ENCODE measurements at regions not wholly inside any gene's neighbourhood (a gene's known extent, or its start where the extent isn't known, plus 50 kb on each side); places are given as distances from the start of the nearest gene placed in this dataset.
A peak's percentile ranks its signal among the peaks of the same experiment; 100 is the strongest.

GRCh38 chr1:193392686-193393085, 206.3 kb upstream of the B3GALT2 start:
- H3K27ac ChIP-seq (ENCODE audit: low read depth, low read length, poor library complexity, severe bottlenecking) = no peak overlapping the region
- H3F3A ChIP-seq (ENCODE audit: insufficient read depth, low read length) = no peaks in the 10 kb centered on the region

DNA sequence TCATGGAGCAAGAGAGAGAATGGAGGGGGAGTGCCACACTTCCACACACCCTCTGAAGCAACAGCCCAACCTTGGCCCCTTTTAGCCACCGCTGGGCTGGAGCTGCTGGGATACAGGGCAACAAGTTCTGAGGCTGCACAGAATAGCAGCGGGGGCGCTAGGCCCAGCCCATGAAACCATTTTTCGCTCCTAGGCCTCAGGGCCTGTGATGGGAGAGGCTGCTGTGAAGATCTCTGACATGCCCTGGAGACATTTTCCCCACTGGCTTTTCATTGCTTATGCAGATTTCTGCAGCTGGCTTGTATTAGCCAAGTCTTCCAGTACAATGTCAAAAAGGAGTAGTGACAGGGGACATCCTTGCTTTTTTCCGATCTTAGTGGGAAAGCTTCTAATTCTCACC, 202.3 kb upstream of the B3GALT2 start:
- Histone ChIP-seq H3K9me3 (ENCODE audit: low read length) (no peaks in the 10 kb centered on the region), H3K9ac (ENCODE audit: low read length) (no peak overlapping the region), H3K36me3 (ENCODE audit: insufficient read depth, low read length) (no peaks in the 10 kb centered on the region), H3F3A (ENCODE audit: insufficient read depth, low read length) (no peaks in the 10 kb centered on the region), H2AFZ (ENCODE audit: low read length) (no peak overlapping the region), H3K4me1 (ENCODE audit: insufficient read depth, low read length, severe bottlenecking) (no peaks in the 10 kb centered on the region), H3K27me3 (ENCODE audit: insufficient read depth, low read length) (no peaks in the 10 kb centered on the region), H3K4me2 (ENCODE audit: low read length) (no peak overlapping the region), H3K4me3 (ENCODE audit: low read depth, low read length, poor library complexity, severe bottlenecking) (no peak overlapping the region), H4K20me1 (ENCODE audit: insufficient read depth, low read length) (no peaks in the 10 kb centered on the region), H3K79me2 (ENCODE audit: insufficient read depth, low read length) (no peaks in the 10 kb centered on the region), H3K27ac (ENCODE audit: low read depth, low read length, poor library complexity, severe bottlenecking) (no peak overlapping the region), H3K9me2 (ENCODE audit: low read depth, low read length) (no peaks in the 10 kb centered on the region)
- no peak for TF ChIP-seq EZH2 (IDR thresholded peaks at IDR 0.05; ENCODE audit: borderline replicate concordance, low read length)
- TF ChIP-seq CTCF (IDR thresholded peaks at IDR 0.05; ENCODE audit: low read length) = no peak

More at GRCh38 chr1:193392686-193393085, 206.3 kb upstream of the B3GALT2 start:
- H3K79me2 ChIP-seq (ENCODE audit: insufficient read depth, low read length) = no peaks in the 10 kb centered on the region
- H3K9ac ChIP-seq (ENCODE audit: low read length) = no peak overlapping the region
- H2AFZ ChIP-seq (ENCODE audit: low read length) = no peak overlapping the region
- H3K4me1 ChIP-seq (ENCODE audit: insufficient read depth, low read length, severe bottlenecking) = no peaks in the 10 kb centered on the region
- no peaks in the 10 kb centered on the region for H4K20me1 ChIP-seq (ENCODE audit: insufficient read depth, low read length)
- H3K4me3 ChIP-seq (ENCODE audit: low read depth, low read length, poor library complexity, severe bottlenecking) = no peak overlapping the region
- no peaks in the 10 kb centered on the region for H3K9me2 ChIP-seq (ENCODE audit: low read depth, low read length)
- H3K9me3 ChIP-seq (ENCODE audit: low read length) = no peaks in the 10 kb centered on the region
- H3K36me3 ChIP-seq (ENCODE audit: insufficient read depth, low read length) = no peaks in the 10 kb centered on the region
- no peak for TF ChIP-seq EZH2 (IDR thresholded peaks at IDR 0.05; ENCODE audit: borderline replicate concordance, low read length)
- peak; percentile 31; the same call in 1 of the 2 replicates for TF ChIP-seq CTCF (IDR thresholded peaks at IDR 0.05; ENCODE audit: low read length)
- no peaks in the 10 kb centered on the region for H3K27me3 ChIP-seq (ENCODE audit: insufficient read depth, low read length)
- H3K4me2 ChIP-seq (ENCODE audit: low read length) = no peak overlapping the region

DNA sequence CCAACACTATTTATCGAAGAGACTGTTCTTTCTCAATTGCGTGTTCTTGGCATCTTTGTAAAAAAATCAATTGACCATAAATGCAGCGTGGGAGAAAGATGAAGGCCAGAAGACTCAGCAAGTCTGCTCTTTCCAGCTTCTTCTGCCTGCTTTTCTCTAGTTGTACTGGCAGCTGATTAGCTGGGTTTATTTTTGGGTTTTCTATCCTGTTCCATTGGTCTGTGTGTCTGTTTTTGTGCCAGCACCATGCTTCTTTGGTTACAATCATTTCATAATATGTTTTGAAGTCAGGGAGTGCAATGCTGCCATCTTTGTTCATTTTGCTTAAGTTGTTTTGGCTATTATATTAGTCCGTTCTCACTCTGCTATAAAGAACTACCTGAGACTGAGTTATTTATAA, 201.8 kb upstream of the B3GALT2 start:
- no peaks in the 10 kb centered on the region for H3K79me2 ChIP-seq (ENCODE audit: insufficient read depth, low read length)

More for the DNA sequence above, 201.8 kb upstream of the B3GALT2 start:
- H3F3A ChIP-seq (ENCODE audit: insufficient read depth, low read length) = no peaks in the 10 kb centered on the region
- no peak overlapping the region for H3K9ac ChIP-seq (ENCODE audit: low read length)
- no peak overlapping the region for H3K27ac ChIP-seq (ENCODE audit: low read depth, low read length, poor library complexity, severe bottlenecking)
- no peaks in the 10 kb centered on the region for H3K9me2 ChIP-seq (ENCODE audit: low read depth, low read length)
- H3K9me3 ChIP-seq (ENCODE audit: low read length) = no peaks in the 10 kb centered on the region
- H3K36me3 ChIP-seq (ENCODE audit: insufficient read depth, low read length) = no peaks in the 10 kb centered on the region
- H3K4me3 ChIP-seq (ENCODE audit: low read depth, low read length, poor library complexity, severe bottlenecking) = no peak overlapping the region
- no peaks in the 10 kb centered on the region for H3K4me1 ChIP-seq (ENCODE audit: insufficient read depth, low read length, severe bottlenecking)
- H3K4me2 ChIP-seq (ENCODE audit: low read length) = no peak overlapping the region
- no peaks in the 10 kb centered on the region for H4K20me1 ChIP-seq (ENCODE audit: insufficient read depth, low read length)
- TF ChIP-seq EZH2 (IDR thresholded peaks at IDR 0.05; ENCODE audit: borderline replicate concordance, low read length) = no peak
- TF ChIP-seq CTCF (IDR thresholded peaks at IDR 0.05; ENCODE audit: low read length) = no peak
- H3K27me3 ChIP-seq (ENCODE audit: insufficient read depth, low read length) = no peaks in the 10 kb centered on the region
- no peak overlapping the region for H2AFZ ChIP-seq (ENCODE audit: low read length)
